Right renal cortex interstitium (tissue), 3 donors: ENCODE measurements at regions not wholly inside any gene's neighbourhood (a gene's known extent, or its start where the extent isn't known, plus 50 kb on each side); places are given as distances from the start of the nearest gene placed in this dataset.
"Not testable (repeated sequence)": the region's sequence is repeated elsewhere in the genome, so short reads cannot be mapped to it uniquely, and the experiment has no call there.

Experiments
- DNase-seq, 3 donors: peaks; one replicate each; pipeline ENCODE4 v3.0.0-alpha.2; 2013; ENCODE audit warnings: low read depth in 3 of 3, low spot score in 2 of 3

- no peak for DNase-seq
Observed at GRCh38 chr2:2738276-2738675, 407.2 kb upstream of the MYT1L start.

- no peak for DNase-seq
Observed at GRCh38 chr2:2735041-2735440, 404.0 kb upstream of the MYT1L start.

DNA sequence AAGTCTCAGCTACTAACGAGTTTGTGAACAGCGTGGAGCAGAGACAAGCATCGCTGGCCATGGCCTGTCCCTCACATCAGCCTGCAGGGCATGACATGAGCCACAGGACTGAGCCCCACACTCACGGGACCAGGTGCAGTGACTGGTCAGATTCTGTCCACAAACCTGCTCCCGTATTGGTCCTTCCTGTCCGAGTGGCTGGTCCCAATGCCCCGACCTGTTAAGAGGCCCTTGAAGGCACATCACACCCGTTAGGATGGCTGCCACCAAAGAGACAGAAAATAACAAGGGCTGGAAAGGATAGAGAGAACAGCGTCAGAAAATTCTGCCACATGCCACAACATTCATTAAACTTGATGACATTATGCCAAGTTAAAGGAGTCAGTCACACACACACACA lies 403.2 kb upstream of the MYT1L start:
- DNase-seq: no peak

DNA sequence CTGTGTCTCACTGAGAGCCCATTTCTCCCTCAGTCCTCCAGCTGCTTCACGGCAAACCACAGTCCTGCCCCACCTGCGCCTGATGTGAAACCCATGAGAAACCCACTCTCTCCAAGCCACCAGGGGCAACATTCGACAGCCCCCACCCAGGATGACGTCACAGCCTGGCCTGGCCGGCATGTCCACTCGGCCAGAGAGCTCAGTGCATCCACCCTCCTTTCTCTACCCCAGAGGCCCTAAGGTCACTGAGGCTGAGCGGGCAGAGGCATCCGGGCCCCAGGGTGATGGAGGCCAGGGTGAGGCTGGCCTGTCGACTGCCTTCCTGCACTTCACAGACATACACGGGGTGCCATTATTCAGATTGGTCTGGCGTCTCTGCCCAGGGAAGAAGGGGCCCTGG lies 402.7 kb upstream of the MYT1L start:
- no peak for DNase-seq

GRCh38 chr2:2732331-2733119 lies 401.4 kb upstream of the MYT1L start:
- no peak for DNase-seq

- no peak for DNase-seq
Observed at GRCh38 chr2:2731816-2732284, 400.8 kb upstream of the MYT1L start.

GRCh38 chr2:2731101-2731815 lies 400.2 kb upstream of the MYT1L start:
- no peak for DNase-seq

DNA sequence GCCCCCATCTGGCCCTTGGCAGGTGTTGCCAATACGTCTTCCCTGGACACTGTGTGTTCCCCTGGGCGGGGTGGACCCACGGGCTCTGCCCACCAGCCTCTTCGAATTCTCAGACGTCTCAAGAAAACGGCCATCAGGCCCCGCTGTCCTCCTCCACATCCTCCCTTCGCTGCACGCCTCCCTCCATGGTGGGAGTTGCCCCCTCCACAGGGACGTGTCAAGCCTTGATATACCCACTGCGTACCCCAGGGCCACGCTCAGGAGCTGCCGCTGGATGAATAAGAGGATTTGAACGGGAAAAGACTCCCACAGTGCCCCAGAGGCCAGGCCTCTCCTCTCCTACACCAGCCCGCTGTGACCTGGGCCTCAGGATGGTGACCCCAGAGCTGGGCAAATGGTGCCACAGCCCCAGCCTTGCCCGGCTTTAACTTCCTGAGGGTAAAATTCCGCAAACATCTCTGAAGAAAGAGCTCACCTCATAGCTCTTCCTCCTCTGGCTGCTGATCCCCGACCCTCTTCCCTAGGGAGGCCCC lies 399.3 kb upstream of the MYT1L start:
- DNase-seq: no peak

DNA sequence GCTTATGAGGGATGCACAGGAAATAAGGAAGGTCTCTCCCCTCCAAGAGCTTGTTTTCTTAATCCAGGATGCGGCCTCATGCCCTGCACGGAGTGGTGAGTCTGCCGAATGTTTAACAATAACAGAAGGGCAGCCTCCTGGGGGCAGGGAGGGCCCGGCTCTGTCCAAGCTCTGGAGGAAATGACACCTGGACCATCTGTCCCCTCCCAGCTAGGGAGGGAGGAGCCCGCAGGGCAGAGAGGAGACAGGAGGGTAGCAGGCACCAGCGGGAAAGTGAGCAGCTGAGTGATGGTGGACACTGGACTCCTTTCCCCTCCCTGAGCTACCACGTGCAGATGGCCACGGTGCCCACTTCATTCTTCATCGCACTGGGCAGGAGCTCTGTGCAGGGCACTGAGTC lies 398.2 kb upstream of the MYT1L start:
- no peak for DNase-seq

GRCh38 chr2:2728635-2729034 lies 397.6 kb upstream of the MYT1L start:
- DNase-seq: no peak

GRCh38 chr2:2727876-2728511 lies 396.9 kb upstream of the MYT1L start:
- DNase-seq: no peak

DNA sequence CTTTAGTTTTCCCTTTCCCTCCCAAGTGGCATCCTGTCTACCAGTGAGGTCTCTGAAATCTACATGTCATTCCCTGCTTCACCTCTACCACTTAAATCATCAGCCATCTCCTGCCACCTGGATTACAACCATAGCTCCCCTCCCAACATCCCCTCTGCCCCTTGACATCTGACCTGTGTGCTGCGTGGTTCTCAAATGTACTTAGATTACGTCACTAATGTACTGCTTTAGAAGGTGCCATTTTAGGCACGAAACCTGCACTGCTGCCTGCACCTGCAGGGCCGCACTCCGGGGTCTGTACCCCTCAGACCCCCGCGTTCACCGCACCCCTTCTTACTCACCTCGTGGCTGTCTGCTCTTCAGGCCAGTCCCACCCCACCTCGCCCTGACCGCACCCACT lies 395.1 kb upstream of the MYT1L start:
- DNase-seq: no peak

GRCh38 chr2:2723064-2723463 lies 392.0 kb upstream of the MYT1L start:
- no peak for DNase-seq

DNA sequence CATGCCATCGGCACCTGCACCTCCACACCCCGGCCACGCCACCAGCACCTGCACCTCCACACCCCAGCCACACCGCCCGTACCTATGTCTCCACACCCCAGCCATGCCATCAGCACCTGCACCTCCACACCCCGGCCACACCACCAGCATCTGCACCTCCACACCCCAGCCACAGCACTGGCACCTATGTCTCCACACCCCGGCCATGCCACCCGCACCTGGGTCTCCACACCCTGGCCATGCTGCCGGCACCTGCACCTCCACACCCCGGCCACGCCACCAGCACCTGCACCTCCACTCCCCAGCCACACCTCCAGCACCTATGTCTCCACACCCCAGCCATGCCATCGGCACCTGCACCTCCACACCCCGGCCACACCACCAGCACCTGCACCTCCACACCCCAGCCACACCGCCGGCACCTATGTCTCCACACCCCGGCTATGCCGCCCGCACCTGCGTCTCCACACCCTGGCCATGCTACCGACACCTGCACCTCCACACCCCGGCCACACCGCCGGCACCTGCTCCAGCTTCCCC lies 390.3 kb upstream of the MYT1L start:
- no peak for DNase-seq

DNA sequence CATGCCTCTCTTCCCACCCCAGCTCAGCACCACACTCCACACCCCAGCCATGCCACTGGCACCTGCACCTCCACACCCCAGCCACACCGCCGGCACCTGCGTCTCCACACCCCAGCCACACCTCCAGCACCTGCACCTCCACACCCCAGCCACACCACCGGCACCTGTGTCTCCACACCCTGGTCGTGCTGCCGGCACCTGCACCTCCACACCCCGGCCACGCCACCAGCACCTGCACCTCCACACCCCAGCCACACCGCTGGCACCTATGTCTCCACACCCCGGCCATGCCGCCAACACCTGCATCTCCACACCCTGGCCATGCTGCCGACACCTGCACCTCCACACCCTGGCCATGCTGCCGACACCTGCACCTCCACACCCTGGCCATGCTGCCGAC lies 389.7 kb upstream of the MYT1L start:
- not testable (repeated sequence) for DNase-seq

DNA sequence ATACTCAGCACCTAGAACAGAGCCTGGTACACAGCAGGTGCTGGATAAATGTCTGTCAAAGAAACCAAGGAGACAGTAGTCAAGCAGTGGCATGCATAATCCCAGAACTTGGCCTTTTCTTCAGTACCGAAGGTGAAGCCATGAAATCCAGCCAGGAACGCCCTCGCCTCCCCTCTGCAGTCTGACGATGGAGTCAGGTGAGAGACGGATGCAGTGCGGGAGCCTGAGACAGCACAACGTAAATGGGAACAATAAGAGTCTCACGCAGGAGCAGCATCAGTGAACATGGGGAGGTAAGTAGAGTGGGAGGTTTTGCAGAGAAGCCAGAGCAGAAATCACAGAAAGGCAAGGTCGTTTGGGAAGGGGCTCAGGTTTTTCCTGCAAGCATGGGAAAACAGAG lies 389.3 kb upstream of the MYT1L start:
- DNase-seq: no peak

DNA sequence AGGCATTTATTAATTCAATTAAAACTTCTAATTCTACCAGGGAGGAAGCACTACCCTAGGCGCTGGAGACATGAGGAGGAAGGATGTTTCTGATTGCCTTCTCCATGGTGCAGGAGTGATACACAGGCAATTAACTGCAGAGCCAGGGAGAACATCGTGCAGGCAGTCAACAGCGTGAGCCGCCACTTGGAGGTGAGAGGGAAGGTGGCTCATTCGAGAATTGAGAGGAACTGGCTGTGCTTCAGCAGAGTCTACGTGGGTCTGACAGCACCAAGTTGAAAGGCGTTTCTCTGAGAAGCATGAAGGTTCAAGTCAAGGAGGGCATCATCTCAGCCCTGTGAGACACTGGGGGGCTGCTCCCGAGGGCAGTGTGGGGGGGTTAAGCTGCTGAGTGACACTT lies 388.7 kb upstream of the MYT1L start:
- DNase-seq: no peak

DNA sequence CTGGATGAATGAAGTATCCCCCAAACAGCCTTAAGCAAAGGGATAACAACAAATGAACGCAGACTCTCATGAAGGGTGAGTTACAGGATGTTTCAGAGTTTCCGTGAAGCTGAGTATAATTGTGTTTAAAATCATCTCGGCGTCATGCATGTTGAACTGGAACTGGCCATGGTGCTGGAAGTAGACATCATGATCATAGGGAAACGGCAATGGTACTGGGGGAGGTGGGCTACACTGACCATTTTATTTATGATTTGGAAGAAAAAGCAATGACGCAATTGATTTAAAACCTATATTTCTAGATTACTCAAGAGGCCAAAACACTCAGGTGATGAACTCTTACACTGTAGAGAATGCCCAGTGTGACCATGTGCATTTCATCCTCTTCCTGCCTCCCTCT lies 387.9 kb upstream of the MYT1L start:
- DNase-seq: no peak

DNA sequence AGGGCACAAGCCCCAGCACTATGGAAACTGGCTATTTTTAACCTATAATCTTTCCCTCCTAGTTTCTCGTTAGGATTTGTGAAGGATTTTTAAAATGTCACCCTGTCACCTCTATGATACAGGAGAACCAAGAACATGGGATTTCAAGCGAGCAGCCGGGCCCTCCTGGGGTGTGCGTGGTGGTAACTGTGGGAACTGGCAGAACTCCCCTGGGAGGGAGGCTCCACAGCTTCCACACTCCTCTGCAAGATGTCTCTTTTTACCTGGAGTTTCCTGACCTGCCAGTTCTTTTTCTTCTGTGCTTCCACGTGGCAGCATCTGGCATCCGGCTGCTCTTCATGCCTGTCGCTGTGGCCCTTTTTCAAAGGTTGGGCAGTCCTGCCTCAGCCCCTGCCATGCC lies 386.3 kb upstream of the MYT1L start:
- no peak for DNase-seq

DNA sequence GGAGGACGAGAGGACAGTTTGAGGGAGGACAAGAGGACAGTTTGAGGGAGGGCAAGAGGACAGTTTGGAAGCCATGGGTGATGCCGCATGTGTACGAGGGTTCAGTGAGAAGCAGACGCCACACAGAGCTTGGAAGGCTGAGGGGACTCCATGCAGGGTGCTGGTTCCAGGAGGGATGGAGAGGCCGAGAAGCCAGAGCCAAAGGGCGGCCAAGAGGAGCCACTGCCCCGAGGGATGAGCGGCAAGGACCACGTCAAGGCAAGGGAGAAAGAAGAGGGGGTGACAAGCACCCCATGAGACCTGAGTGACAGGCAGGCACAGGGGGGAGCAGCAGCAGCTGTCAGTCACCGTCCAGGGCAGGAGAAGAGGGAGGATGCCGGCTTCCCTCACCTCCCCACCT lies 385.7 kb upstream of the MYT1L start:
- no peak for DNase-seq
